Choroid plexus epithelial cell (primary cell): ENCODE measurements at regions not wholly inside any gene's neighbourhood (a gene's known extent, or its start where the extent isn't known, plus 50 kb on each side); places are given as distances from the start of the nearest gene placed in this dataset.

Experiments
- DNase-seq: peaks from one replicate; pipeline ENCODE4 v3.0.0-alpha.2; 2010; ENCODE audit warnings: low read depth
- H3K4me3 ChIP-seq: 2 replicates; pipeline ENCODE4 v1.5.1; 2011; ENCODE audit warnings: low read depth, mild to moderate bottlenecking, control low read depth, low read length, moderate library complexity
- CTCF ChIP-seq: conservative IDR thresholded peaks from 2 replicates; pipeline ENCODE4 v1.5.1; 2011; ENCODE audit warnings: low read depth, mild to moderate bottlenecking, control low read depth, inconsistent platforms, low read length, moderate library complexity

GRCh38 chr10:131787961-131788360 is 112.8 kb upstream of the PPP2R2D start:
- no peak for TF ChIP-seq CTCF
- H3K4me3 ChIP-seq = no peak overlapping the region
- DNase-seq = no peak

DNA sequence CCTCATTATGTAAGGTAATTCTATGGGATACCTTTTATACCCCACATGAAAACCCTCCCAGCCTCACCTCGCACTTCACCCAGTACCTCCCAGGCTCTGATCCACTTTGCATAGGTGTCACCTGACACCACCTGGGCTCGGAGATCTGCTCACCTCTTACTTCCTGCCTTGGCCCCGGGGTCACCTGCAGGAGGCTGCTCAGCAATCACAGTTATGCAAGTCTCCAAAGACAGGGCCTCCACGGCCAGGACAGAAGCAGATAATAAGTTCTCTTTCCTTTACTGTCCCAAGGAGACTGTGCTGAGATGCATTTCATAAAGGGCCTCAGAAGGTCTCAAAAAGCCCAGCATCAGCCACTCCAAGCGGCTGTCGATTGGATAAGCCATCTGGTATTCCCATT is 112.4 kb upstream of the PPP2R2D start:
- DNase-seq = no peak
- no peak for TF ChIP-seq CTCF
- H3K4me3 ChIP-seq = no peak overlapping the region

DNA sequence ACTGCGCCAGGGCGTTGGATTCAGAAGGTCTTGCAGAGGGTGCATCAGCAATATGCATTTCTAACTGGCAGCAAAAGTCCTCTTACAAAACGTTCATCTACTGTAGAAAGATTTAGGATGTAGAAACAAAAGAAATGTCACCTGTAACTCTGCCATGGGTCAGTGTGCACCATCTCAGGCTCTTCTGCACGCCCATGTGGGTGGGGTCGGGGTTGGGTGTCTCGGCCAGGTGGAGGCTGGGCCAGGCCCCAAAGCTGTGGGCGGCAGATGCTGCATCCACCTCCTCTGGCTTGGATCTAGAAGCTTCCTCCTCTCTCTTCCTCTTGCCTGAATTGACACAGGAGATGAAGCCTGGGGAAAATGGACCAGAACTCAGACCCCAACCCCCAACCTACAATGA is 111.3 kb upstream of the PPP2R2D start:
- no peak overlapping the region for H3K4me3 ChIP-seq
- no peak for TF ChIP-seq CTCF
- DNase-seq = no peak

- no peak for DNase-seq
- H3K4me3 ChIP-seq = no peak overlapping the region
- no peak for TF ChIP-seq CTCF
These were observed 110.8 kb upstream of the PPP2R2D start for GRCh38 chr10:131790021-131790420.

- no peak for DNase-seq
- no peak for TF ChIP-seq CTCF
- H3K4me3 ChIP-seq = no peak overlapping the region
These were observed 108.7 kb upstream of the PPP2R2D start for GRCh38 chr10:131792011-131792651.

DNA sequence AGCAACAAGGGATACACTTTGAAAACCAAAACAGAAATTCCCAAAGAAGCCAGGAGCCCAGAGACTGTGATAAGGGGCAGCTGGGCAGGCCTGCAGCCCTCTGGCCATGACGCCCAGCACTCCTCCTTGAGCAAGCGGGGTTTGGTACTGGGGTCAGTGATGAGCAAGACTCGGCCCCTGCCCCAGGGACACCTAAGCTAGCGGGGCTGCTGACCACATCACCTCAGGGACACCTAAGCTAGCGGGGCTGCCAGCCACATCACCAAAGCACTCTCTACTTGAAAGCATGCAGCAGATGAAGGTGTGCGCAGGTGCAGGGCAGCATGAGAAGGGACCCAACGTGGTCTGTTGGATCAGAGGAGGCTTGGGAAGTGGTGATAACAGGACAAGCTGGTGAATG is 108.0 kb upstream of the PPP2R2D start:
- no peak for DNase-seq
- H3K4me3 ChIP-seq = no peak overlapping the region
- TF ChIP-seq CTCF = no peak

GRCh38 chr10:131795761-131796160 is 105.0 kb upstream of the PPP2R2D start:
- TF ChIP-seq CTCF = no peak

More at GRCh38 chr10:131795761-131796160, 105.0 kb upstream of the PPP2R2D start:
- H3K4me3 ChIP-seq = no peak overlapping the region
- no peak for DNase-seq
